Smooth muscle cell (in vitro differentiated cells): ENCODE measurements at regions not wholly inside any gene's neighbourhood (a gene's known extent, or its start where the extent isn't known, plus 50 kb on each side); places are given as distances from the start of the nearest gene placed in this dataset.
"Not testable (repeated sequence)": the region's sequence is repeated elsewhere in the genome, so short reads cannot be mapped to it uniquely, and the experiment has no call there.

Experiments
- DNase-seq: peaks from one replicate; lab custom pipeline; 2025; ENCODE audit not compliant: unreplicated experiment; lab: John Stamatoyannopoulos, UW
- H2AFZ ChIP-seq: fragments of 200-600 bp; sonication (generic); 2 replicates; pipeline ENCODE4 v1.6.0; 2016; ENCODE audit warnings: antibody characterized with exemption, low read depth, mild to moderate bottlenecking
- H3F3A ChIP-seq: fragments of 200-600 bp; sonication (generic); 2 replicates; pipeline ENCODE4 v1.6.0; 2017; ENCODE audit warnings: antibody characterized with exemption, low read depth
- H3K27ac ChIP-seq: fragments of 200-600 bp; sonication (generic); 2 replicates; pipeline ENCODE4 v1.5.1; 2016; ENCODE audit warnings: low read depth, mild to moderate bottlenecking
- H3K27me3 ChIP-seq: fragments of 200-600 bp; sonication (generic); 2 replicates; pipeline ENCODE4 v1.6.1; 2016; ENCODE audit warnings: low read depth, mild to moderate bottlenecking
- H3K36me3 ChIP-seq: fragments of 200-600 bp; sonication (generic); 2 replicates; pipeline ENCODE4 v1.5.1; 2016; ENCODE audit warnings: low read depth
- H3K4me1 ChIP-seq: fragments of 200-600 bp; sonication (generic); 2 replicates; pipeline ENCODE4 v1.5.1; 2016; ENCODE audit warnings: low read depth
- H3K4me2 ChIP-seq: fragments of 200-600 bp; sonication (generic); 2 replicates; pipeline ENCODE4 v1.6.0; 2016; ENCODE audit warnings: mild to moderate bottlenecking
- H3K4me3 ChIP-seq: fragments of 200-600 bp; sonication (generic); 2 replicates; pipeline ENCODE4 v1.5.1; 2016; ENCODE audit warnings: mild to moderate bottlenecking
- H3K79me2 ChIP-seq: fragments of 200-600 bp; sonication (generic); 2 replicates; pipeline ENCODE4 v1.6.0; 2016; ENCODE audit warnings: low read depth, mild to moderate bottlenecking
- H3K9ac ChIP-seq: fragments of 200-600 bp; sonication (generic); 2 replicates; pipeline ENCODE4 v1.6.0; 2016; ENCODE audit warnings: low read depth
- H3K9me3 ChIP-seq: fragments of 200-600 bp; sonication (generic); replicated peaks from 2 replicates; pipeline ENCODE4 v1.5.1; 2016; ENCODE audit warnings: low read depth
- H4K20me1 ChIP-seq: fragments of 200-600 bp; sonication (generic); 2 replicates; pipeline ENCODE4 v1.6.0; 2016; ENCODE audit warnings: low read depth
- WGBS: methylation state at CpG from one replicate; pipeline ENCODE4 v1.1.7; 2016; ENCODE audit warnings: low lambda C conversion rate; 5-methylcytosine and 5-hydroxymethylcytosine counted together

DNA sequence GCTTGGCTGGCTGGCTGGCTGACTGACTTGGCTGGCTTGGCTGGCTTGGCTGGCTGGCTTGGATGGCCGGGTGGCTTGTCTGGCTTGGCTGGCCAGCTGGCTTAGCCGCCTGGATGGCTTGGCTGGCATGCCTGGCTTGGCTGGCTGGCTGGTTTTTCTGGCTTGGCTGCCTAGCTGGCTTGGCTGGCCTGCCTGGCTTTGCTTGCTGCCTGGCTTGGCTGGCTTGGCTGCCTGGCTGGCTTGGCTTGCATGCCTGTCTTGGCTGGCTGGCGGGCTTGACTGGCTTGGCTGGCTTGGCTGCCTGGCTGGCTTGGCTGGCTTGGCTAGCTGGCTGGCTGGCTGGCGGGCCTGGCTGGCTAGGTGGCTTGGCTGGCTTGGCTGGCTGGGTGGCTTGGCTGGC is 2830.5 kb downstream of the RPIA start:
- not testable (repeated sequence) for H3K4me3 ChIP-seq, H2AFZ ChIP-seq, H3K4me2 ChIP-seq, H3K36me3 ChIP-seq, H3K27ac ChIP-seq, H3K27me3 ChIP-seq, H3K9me3 ChIP-seq, DNase-seq, H3K79me2 ChIP-seq, H4K20me1 ChIP-seq, H3K9ac ChIP-seq, H3K4me1 ChIP-seq, H3F3A ChIP-seq
- 68% methylated on average over 3 of the region's 4 CpGs for WGBS

DNA sequence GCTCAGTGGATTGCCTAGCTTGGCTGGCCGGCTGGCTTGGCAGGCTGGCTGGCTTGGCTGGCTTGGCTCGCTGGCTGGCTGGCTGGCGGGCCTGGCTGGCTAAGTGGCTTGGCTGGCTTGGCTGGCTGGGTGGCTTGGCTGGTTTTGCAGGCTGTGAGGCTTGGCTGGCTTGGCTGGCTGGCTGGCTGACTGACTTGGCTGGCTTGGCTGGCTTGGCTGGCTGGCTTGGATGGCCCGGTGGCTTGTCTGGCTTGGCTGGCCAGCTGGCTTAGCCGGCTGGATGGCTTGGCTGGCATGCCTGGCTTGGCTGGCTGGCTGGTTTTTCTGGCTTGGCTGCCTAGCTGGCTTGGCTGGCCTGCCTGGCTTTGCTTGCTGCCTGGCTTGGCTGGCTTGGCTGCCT is 2831.4 kb downstream of the RPIA start:
- H3K4me2 ChIP-seq, H4K20me1 ChIP-seq, H3K4me3 ChIP-seq, DNase-seq, H3K36me3 ChIP-seq, H3K79me2 ChIP-seq, H3K27me3 ChIP-seq, H3F3A ChIP-seq, H3K27ac ChIP-seq, H3K4me1 ChIP-seq, H2AFZ ChIP-seq, H3K9me3 ChIP-seq, H3K9ac ChIP-seq: not testable (repeated sequence)
- 47% methylated on average over 1 of the region's 5 CpGs for WGBS

DNA sequence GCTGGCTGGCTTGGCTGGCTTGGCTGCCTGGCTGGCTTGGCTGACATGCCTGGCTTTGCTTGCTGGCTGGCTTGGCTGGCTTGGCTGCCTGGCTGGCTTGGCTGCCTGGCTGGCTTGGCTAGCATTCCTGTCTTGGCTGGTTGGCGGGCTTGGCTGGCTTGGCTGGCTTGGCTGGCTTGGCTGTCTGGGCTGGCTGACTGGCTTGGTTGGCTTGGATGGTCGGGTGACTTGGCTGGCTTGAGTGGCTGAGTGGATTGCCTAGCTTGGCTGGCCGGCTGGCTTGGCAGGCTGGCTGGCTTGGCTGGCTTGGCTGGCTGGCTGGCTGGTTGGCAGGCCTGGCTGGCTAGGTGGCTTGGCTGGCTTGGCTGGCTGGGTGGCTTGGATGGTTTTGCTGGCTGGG is 2832.3 kb downstream of the RPIA start:
- H3F3A ChIP-seq, H2AFZ ChIP-seq, H3K79me2 ChIP-seq, H3K9ac ChIP-seq, H3K4me3 ChIP-seq, H3K27ac ChIP-seq, H3K9me3 ChIP-seq, H3K4me1 ChIP-seq, H3K4me2 ChIP-seq, DNase-seq, H3K36me3 ChIP-seq, H4K20me1 ChIP-seq, H3K27me3 ChIP-seq: not testable (repeated sequence)
- 70% methylated on average over 3 of the region's 3 CpGs for WGBS

DNA sequence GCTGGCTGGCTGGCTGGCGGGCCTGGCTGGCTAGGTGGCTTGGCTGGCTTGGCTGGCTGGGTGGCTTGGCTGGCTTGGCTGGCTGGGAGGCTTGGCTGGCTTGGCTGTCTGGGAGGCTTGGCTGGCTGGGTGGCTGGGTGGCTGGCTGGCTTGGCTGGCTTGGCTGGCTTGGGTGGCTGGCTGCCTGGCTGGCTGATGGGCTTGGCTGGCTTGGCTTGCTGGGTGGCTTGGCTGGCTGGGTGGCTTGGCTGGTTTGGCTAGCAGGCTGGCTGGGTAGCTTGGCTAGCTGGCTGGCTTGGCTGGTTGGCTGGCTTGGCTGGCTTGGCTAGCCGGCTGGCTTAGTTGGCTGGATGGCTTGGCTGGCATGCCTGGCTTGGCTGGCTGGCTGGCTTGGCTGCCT is 2834.1 kb downstream of the RPIA start:
- not testable (repeated sequence) for H3K79me2 ChIP-seq, H3K4me2 ChIP-seq, H3K27me3 ChIP-seq, H3K4me1 ChIP-seq, H3K9ac ChIP-seq, DNase-seq, H3K27ac ChIP-seq, H3K9me3 ChIP-seq, H3F3A ChIP-seq, H3K4me3 ChIP-seq, H4K20me1 ChIP-seq, H3K36me3 ChIP-seq, H2AFZ ChIP-seq
- 85% methylated on average over 1 of the region's 2 CpGs for WGBS

DNA sequence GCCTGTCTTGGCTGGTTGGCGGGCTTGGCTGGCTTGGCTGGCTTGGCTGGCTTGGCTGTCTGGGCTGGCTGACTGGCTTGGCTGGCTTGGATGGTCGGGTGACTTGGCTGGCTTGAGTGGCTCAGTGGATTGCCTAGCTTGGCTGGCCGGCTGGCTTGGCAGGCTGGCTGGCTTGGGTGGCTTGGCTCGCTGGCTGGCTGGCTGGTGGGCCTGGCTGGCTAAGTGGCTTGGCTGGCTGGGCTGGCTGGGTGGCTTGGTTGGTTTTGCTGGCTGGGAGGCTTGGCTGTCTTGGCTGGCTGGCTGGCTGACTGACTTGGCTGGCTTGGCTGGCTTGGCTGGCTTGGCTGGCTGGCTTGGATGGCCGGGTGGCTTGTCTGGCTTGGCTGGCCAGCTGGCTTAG is 2834.6 kb downstream of the RPIA start:
- not testable (repeated sequence) for H3K9ac ChIP-seq

DNA sequence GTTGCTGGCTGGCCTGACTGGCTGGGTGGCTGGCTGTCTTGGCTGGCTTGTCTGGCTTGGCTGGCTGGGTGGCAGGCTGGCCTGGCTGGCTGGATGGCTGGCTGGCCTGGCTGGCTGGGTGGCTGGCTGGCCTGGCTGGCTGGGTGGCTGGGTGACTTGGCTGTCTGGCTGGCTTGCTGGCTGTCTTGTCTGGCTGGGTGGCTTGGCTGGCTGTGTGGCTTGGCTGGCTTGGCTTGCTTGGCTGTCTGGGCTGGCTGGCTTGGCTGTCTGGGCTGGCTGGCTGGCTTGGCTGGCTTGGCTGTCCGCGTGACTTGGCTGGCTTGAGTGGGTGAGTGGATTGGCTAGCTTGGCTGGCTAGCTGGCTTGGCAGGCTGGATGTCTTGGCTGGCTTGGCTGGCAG is 2835.6 kb downstream of the RPIA start:
- not testable (repeated sequence) for H3K9me3 ChIP-seq, H3K27me3 ChIP-seq, H3K27ac ChIP-seq, H3K4me1 ChIP-seq, H4K20me1 ChIP-seq, H3K36me3 ChIP-seq, H3F3A ChIP-seq, H3K79me2 ChIP-seq, H2AFZ ChIP-seq, DNase-seq, H3K4me2 ChIP-seq, H3K4me3 ChIP-seq, H3K9ac ChIP-seq
- WGBS, result 87% methylated on average over 2 of the region's 2 CpGs

More for the DNA sequence above, 2834.6 kb downstream of the RPIA start:
- not testable (repeated sequence) for H3K4me3 ChIP-seq, H3K79me2 ChIP-seq, H3K27ac ChIP-seq, H4K20me1 ChIP-seq, H3K9me3 ChIP-seq, DNase-seq, H3K4me2 ChIP-seq, H3F3A ChIP-seq, H3K27me3 ChIP-seq, H3K36me3 ChIP-seq, H3K4me1 ChIP-seq, H2AFZ ChIP-seq
- 77% methylated on average over 4 of the region's 5 CpGs for WGBS

DNA sequence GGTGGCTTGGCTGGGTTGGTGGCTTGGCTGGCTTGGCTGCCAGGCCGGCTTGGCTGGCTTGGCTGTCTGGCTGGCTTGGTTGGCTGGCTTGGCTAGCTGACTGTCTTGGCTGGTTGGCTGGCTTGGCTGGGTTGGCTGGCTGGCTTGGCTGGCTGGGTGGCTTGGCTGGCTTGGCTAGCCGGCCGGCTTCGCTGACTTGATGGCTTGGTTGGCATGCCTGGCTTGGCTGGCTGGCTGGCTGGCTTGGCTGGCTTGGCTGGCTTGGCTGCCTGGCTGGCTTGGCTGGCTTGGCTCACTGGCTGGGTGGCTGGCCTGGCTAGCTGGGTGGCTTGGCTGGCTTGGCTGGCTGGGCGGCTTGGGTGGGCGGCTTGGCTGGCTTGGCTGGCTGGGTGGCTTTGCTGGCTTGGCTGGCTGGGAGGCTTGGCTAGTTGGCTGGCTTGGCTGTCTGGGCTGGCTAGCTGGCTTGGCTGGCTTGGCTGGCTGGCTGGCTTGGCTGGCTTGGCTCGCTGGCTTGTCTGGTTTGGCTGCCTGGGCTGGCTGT is 2836.1 kb downstream of the RPIA start:
- H3K27me3 ChIP-seq, result not testable (repeated sequence)

DNA sequence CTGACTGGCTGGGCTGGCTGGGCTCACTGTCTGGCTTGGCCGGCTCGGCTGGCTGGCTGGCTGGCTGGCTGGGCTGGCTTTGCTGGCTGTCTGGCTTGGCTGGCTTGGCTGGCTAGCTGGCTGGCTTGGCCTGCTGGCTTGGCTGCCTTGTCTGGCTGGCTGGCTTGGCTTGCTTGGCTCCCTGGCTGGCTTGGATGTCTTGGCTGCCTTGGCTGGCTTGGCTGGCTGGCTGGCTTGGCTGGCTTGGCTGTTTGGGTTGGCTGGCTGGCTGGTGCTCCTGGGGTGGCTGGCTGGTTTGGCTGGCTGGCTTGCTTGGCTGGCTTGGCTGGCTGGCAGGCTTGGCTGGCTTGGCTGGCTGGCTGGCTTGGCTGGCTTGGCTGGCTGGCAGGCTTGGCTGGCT is 2836.9 kb downstream of the RPIA start:
- not testable (repeated sequence) for H3K4me3 ChIP-seq, H3K27me3 ChIP-seq, H3K4me1 ChIP-seq, H2AFZ ChIP-seq, H3F3A ChIP-seq, H4K20me1 ChIP-seq, H3K79me2 ChIP-seq, H3K27ac ChIP-seq, H3K36me3 ChIP-seq, DNase-seq, H3K9ac ChIP-seq, H3K9me3 ChIP-seq, H3K4me2 ChIP-seq
- 90% methylated on average over 2 of the region's 2 CpGs for WGBS

More for the DNA sequence above, 2836.1 kb downstream of the RPIA start:
- H3K4me2 ChIP-seq, H3K9ac ChIP-seq, H3F3A ChIP-seq, H3K4me3 ChIP-seq, DNase-seq, H3K79me2 ChIP-seq, H4K20me1 ChIP-seq, H2AFZ ChIP-seq, H3K9me3 ChIP-seq, H3K4me1 ChIP-seq, H3K27ac ChIP-seq, H3K36me3 ChIP-seq: not testable (repeated sequence)
- 91% methylated on average over 7 of the region's 7 CpGs for WGBS

DNA sequence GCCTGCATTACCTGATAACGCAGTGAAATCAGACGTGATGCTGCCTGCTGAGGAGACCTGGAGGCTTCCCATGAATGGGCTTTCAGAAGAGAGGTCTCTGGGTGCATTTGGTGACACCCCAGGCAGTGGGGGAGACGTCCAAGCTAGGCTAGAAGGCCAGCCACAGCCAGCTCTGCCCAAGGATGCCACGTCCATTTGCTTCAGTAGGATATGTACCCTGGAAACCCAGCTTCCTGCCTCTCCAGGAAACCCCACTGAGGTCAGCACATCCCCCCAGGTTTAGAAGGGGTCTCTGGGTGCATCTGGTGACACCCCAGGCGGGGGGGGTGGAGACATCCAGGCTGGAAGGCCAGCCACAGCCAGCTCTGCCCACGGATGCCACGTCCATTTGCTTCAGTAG is 2844.6 kb downstream of the RPIA start:
- H3K4me2 ChIP-seq, H3K79me2 ChIP-seq, H4K20me1 ChIP-seq, H3K27ac ChIP-seq, H3K9ac ChIP-seq, H3K27me3 ChIP-seq, H3K9me3 ChIP-seq, H2AFZ ChIP-seq, H3F3A ChIP-seq, H3K4me3 ChIP-seq, H3K36me3 ChIP-seq, H3K4me1 ChIP-seq, DNase-seq: not testable (repeated sequence)
- 46% methylated on average over 6 of the region's 7 CpGs for WGBS
